GM04504 (cell line): ENCODE measurements at regions not wholly inside any gene's neighbourhood (a gene's known extent, or its start where the extent isn't known, plus 50 kb on each side); places are given as distances from the start of the nearest gene placed in this dataset.
"Not testable (repeated sequence)": the region's sequence is repeated elsewhere in the genome, so short reads cannot be mapped to it uniquely, and the experiment has no call there.

Experiments used
- DNase-seq: peaks from one replicate; pipeline ENCODE4 v3.0.0-alpha.2; 2012; ENCODE audit warnings: low read depth

DNA sequence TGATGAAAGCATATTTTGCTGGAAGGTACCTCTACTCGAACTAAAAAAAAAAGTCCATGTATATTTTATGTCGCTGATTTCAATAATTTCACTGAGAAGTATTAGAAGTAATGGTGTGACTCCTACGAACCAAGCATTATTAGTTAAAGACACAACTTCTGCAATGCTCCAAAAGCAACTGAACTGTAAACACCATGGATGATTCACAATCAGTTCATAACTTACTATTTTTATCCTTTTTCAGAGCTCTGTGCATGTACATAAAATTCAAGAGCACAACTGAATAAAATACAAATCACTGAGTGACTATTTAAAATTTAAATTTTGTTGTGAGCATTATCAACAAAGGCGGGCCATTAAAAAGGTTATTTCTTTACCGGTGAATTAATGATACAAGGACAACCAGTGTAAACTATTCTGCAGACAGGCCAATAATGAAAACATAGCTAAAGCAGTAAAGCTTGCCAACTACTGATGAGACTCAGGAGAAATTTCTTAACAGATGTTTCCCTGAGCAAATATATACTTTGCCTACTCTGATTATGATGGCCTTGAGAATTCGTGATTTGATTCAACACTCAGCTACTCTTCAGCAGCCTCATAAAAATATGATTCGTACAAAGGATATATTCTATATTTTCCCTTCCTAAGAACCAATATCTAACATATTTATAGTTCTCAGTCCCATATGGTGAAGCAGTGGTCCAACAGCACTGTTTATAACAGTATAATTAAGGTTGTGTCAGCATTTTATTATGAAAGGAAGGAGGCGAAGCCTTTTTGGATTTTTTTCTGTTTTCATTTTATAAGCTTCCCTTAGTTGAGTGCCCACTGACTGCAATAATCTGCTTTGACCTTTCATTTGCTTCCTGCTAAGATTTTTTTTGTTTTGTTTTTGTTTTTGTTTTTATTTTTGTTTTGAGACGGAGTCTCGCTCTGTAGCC is 62.8 kb upstream of the NEIL3 start:
- DNase-seq, result no peak

DNA sequence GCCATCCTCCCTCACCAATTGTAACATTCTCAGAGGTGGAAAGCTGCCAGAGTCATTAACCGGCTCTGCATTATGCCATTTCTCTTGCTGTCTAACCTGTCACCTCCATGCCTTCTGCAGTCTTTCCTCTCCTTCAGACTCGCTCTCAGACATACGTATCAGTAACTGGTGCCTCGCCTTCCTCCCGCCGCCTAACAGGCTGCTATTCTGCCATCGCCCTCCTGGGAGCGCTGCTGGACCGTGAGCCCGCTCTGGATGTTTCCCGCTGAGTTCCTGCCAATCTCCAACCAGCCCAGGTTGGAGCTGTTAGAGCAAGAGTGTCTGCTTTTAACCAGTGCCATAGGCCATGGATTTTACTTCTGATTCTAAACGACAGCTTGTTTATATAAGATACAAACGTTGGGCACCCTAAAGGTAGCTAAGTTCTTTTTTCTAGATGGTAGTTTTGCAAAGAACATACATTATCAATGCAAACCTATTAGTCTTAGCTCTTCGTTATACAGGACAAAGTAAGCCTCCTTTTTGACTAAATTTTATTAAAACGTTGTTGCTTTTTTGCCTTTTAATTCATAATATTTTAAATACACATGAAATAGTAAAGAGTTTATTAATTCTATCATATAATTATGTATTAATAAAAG is 59.5 kb upstream of the NEIL3 start:
- no peak for DNase-seq

DNA sequence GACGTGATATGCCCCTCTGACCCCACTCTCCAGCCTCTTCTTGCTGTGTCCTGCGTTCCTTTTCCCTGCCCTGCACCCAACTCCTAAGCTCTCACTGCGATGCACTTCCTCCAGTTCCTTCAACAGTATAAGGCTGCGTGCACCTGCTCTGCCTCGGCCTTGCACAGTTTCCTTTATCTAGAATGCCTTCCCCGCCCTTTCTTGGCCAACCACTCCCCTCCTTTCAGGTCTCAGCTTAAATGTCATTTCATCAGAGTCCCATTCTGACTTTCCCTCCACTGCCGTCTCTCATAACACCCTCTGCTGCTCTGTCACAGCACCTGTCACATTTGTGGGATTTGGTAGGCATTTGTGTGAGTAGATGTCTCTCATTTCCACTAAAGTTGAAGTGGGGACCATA is 58.4 kb upstream of the NEIL3 start:
- DNase-seq, result no peak

DNA sequence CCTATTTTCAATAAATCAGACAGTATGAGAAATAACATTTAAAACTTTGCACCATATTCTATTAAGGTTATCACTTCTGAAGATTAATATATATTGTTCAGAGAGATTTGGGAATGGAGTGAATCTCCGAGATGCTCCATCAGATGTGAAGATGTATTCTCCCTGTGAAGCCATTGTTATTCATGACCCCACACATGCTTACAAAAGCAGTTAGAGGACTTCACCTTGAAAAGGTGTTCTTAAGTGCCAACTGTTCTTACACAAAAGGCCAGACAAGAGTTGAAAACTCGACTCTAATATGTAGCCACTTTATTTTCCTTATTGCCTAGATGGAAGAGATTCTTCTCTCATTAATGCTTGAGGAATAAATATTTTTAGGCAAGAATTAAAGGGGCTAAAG is 54.3 kb upstream of the NEIL3 start:
- DNase-seq, result no peak

DNA sequence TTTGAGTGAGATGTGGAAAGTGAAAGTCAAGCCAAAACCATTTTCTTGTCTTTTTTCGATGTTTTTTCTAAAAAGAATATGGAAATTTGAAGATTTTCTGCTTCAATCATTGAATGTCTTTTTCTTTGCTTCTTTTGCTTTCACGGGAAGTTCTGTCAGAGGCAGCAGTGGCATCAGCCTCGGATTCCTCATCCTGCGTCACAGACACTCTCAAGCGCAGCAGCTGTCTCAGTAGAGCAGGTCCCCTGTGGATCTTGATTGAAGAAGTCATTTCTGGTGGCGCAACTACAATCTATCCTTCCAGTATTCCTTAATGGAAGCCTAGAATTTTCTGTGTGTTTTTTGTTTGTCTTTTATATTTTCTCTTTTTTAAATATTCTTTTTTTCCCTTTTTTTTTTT is 52.7 kb upstream of the NEIL3 start:
- DNase-seq, result no peak

DNA sequence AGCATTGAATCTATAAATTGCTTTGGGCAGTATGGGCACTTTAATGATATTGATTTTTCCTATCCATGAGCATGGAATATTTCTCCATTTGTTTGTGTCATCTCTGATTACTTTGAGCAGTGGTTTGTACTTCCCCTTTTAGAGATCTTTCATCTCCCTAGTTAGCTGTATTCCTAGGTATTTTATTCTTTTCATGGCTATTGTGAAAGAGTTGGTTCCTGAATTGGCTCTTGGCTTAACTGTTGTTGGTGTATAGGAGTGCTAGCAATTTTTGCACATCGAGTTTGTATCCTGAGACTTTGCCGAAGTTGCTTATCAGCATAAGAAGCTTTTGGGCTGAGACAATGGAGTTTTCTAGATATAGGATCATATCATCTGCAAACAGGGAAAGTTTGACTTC is 50.2 kb upstream of the NEIL3 start:
- not testable (repeated sequence) for DNase-seq
